A549 (cell line): ENCODE measurements at regions not wholly inside any gene's neighbourhood (a gene's known extent, or its start where the extent isn't known, plus 50 kb on each side); places are given as distances from the start of the nearest gene placed in this dataset.

Experiments
- ATAC-seq, 2 experiments: fragments of 200-7000 bp in 1 of 2; fragments of >200 bp in 1 of 2; cut with Nextera tagmentation in 1 of 2; cut with Tn5 transposase in 1 of 2; 3 replicates each; pipeline versions ENCODE4 v1.8.0 to v1.9.1; 2018 to 2020; ENCODE audit warnings: mild to moderate bottlenecking in 1 of 2, moderate library complexity in 1 of 2
- CTCF ChIA-PET: fragments of 300-600 bp; sonication (Branson Sonifier 250); formaldehyde crosslinking; extraction: SDS; loops from one replicate; lab custom pipeline; 2021; ENCODE audit warnings: antibody characterized with exemption, inconsistent platforms; lab: Yijun Ruan, JAX
- POLR2A ChIA-PET: fragments of 350-600 bp; formaldehyde crosslinking; extraction: SDS; loops from one replicate; lab custom pipeline; 2021; ENCODE audit warnings: antibody characterized with exemption, inconsistent platforms; lab: Yijun Ruan, JAX
- DNase-seq, 2 experiments: peaks; one replicate each; pipeline versions ENCODE4 v3.0.0 to v3.0.0-alpha.2; 2011 to 2016; ENCODE audit warnings: low read depth in 1 of 2, low spot score in 1 of 2
- FAIRE-seq: peaks from 2 replicates; lab custom pipeline; 2011; peaks lifted over from hg19 to GRCh38; lab: Jason Lieb, UNC
- H3K27ac ChIP-seq, 2 experiments: fragments of >200 bp; sonication (Bioruptor Twin); formaldehyde crosslinking; 3 replicates each; pipeline ENCODE4 v1.5.1; 2016 to 2017
- H3K4me1 ChIP-seq: fragments of >200 bp; sonication (Bioruptor Twin); formaldehyde crosslinking; 3 replicates; pipeline ENCODE4 v1.6.1; 2016
- H3K4me2 ChIP-seq: fragments of >200 bp; sonication (Bioruptor Twin); formaldehyde crosslinking; 3 replicates; pipeline ENCODE4 v1.6.1; 2016
- H3K4me3 ChIP-seq: fragments of >200 bp; sonication (Bioruptor Twin); formaldehyde crosslinking; 3 replicates; pipeline ENCODE4 v1.5.1; 2016
- H3K9me3 ChIP-seq: fragments of >200 bp; sonication (Bioruptor Twin); formaldehyde crosslinking; 3 replicates; pipeline ENCODE4 v1.6.1; 2016
- CBX2 ChIP-seq: fragments of 200-600 bp; sonication (generic); IDR thresholded peaks from 2 replicates; pipeline ENCODE4 v1.6.1; 2016; ENCODE audit warnings: low read depth, mild to moderate bottlenecking, borderline replicate concordance
- CBX8 ChIP-seq: fragments of 200-600 bp; sonication (generic); IDR thresholded peaks from 2 replicates; pipeline ENCODE4 v1.6.1; 2016
- EHF ChIP-seq: fragments of 250-450 bp; sonication (Bioruptor Pico); IDR thresholded peaks from 2 replicates; pipeline ENCODE4 v1.5.0; 2020; ENCODE audit warnings: mild to moderate bottlenecking
- EHMT2 ChIP-seq: fragments of 200-600 bp; sonication (generic); IDR thresholded peaks from 2 replicates; pipeline ENCODE4 v1.6.1; 2016; ENCODE audit warnings: antibody characterized with exemption, low read depth, mild to moderate bottlenecking, moderate library complexity
- HEYL ChIP-seq: fragments of 250-450 bp; sonication (Bioruptor Pico); IDR thresholded peaks from 2 replicates; pipeline ENCODE4 v1.8.0; 2021; ENCODE audit warnings: mild to moderate bottlenecking, moderate library complexity
- HOXA7 ChIP-seq: fragments of 250-450 bp; sonication (Bioruptor Pico); IDR thresholded peaks from 2 replicates; pipeline ENCODE4 v1.5.0; 2020; ENCODE audit warnings: mild to moderate bottlenecking, moderate library complexity
- HOXB13 ChIP-seq: fragments of 250-450 bp; sonication (Bioruptor Pico); IDR thresholded peaks from 2 replicates; pipeline ENCODE4 v1.5.0; 2020; ENCODE audit warnings: low read depth, mild to moderate bottlenecking, moderate library complexity
- JUN ChIP-seq, 2 experiments: fragments of >200 bp; sonication (Bioruptor Twin); formaldehyde crosslinking; IDR thresholded peaks; 2 replicates in 1 of 2; 3 replicates in 1 of 2; pipeline ENCODE4 v1.6.1; 2016 to 2017
- KDM1A ChIP-seq: fragments of 200-600 bp; sonication (generic); IDR thresholded peaks from 2 replicates; pipeline ENCODE4 v1.6.1; 2016; ENCODE audit warnings: low read depth, mild to moderate bottlenecking
- MAFK ChIP-seq: fragments of 450-650 bp; IDR thresholded peaks from 2 replicates; pipeline ENCODE4 v1.6.1; 2014; ENCODE audit not compliant: partially characterized antibody
- NFE2L2 ChIP-seq: fragments of 150-350 bp; conservative IDR thresholded peaks from 2 replicates; pipeline ENCODE4 v1.6.1; 2014; ENCODE audit warnings: low read length
- PHF8 ChIP-seq: fragments of 200-600 bp; sonication (generic); IDR thresholded peaks from 2 replicates; pipeline ENCODE4 v1.6.1; 2016; ENCODE audit warnings: low read depth, mild to moderate bottlenecking, antibody characterized with exemption, moderate library complexity, borderline replicate concordance
- POLR2A ChIP-seq: IDR thresholded peaks from 2 replicates; pipeline ENCODE4 v1.6.1; 2012; ENCODE audit warnings: mild to moderate bottlenecking, low read length
- RARB ChIP-seq: fragments of 250-450 bp; sonication (Bioruptor Pico); IDR thresholded peaks from 2 replicates; pipeline ENCODE4 v1.8.0; 2021; ENCODE audit warnings: mild to moderate bottlenecking, moderate library complexity
- RCOR1 ChIP-seq: fragments of 150-350 bp; IDR thresholded peaks from 2 replicates; pipeline ENCODE4 v1.6.1; 2014; ENCODE audit warnings: antibody characterized with exemption, low read length, low read depth
- RNF2 ChIP-seq: fragments of 200-600 bp; sonication (generic); IDR thresholded peaks from 2 replicates; pipeline ENCODE4 v1.6.1; 2016; ENCODE audit warnings: low read depth, mild to moderate bottlenecking, antibody characterized with exemption, moderate library complexity, borderline replicate concordance
- SMC3 ChIP-seq: fragments of >200 bp; sonication (Bioruptor Twin); formaldehyde crosslinking; IDR thresholded peaks from 3 replicates; pipeline ENCODE4 v1.6.1; 2018; ENCODE audit warnings: inconsistent platforms
- TFCP2L1 ChIP-seq: fragments of 250-450 bp; sonication (Bioruptor Pico); IDR thresholded peaks from 2 replicates; pipeline ENCODE4 v1.5.0; 2021; ENCODE audit warnings: mild to moderate bottlenecking
- ZFP36 ChIP-seq: fragments of 450-650 bp; IDR thresholded peaks from 2 replicates; pipeline ENCODE4 v1.6.1; 2014; ENCODE audit warnings: borderline replicate concordance; ENCODE audit not compliant: partially characterized antibody
- ZSCAN20 ChIP-seq: fragments of 250-450 bp; sonication (Bioruptor Pico); IDR thresholded peaks from 2 replicates; pipeline ENCODE4 v1.8.0; 2022; ENCODE audit warnings: mild to moderate bottlenecking, moderate library complexity
- WGBS: methylation state at CpG from one replicate; pipeline ENCODE4 v1.1.6; 2017; ENCODE audit errors: missing lambda C conversion rate; 5-methylcytosine and 5-hydroxymethylcytosine counted together
- TF ChIP-seq, protein P1 (sequence below): IDR thresholded peaks from 2 replicates; pipeline ENCODE4 v1.6.1; 2012
- TF ChIP-seq, protein P2 (sequence below): fragments of 450-650 bp; IDR thresholded peaks from 2 replicates; pipeline ENCODE4 v1.6.1; 2014; ENCODE audit warnings: antibody characterized with exemption
- TF ChIP-seq, protein P3 (sequence below): fragments of 250-450 bp; sonication (Bioruptor Pico); IDR thresholded peaks from 2 replicates; pipeline ENCODE4 v1.5.0; 2021; ENCODE audit warnings: mild to moderate bottlenecking, moderate library complexity, borderline replicate concordance
- TF ChIP-seq, protein P4 (sequence below): fragments of 150-350 bp; IDR thresholded peaks from 2 replicates; pipeline ENCODE4 v1.6.1; 2014; ENCODE audit warnings: low read depth, mild to moderate bottlenecking, low read length

DNA sequence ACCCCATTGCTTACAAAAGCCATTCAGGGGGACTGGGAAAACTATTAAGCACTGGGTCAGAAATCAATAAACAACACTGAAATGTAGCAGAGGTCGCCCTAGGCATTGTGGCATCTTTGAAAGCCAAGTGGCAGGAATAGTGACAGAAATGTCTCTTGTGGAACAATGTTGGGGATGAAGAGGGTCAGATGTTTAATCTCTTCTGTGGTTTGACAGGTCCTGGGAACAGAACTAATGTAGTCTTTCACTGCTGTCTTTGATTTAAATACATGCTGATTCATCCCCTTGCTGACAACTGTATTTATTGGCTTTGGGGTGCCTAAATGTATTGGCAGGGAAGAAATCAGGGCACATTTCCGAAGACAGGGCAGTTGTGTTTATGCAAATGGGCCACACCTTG lies 194.8 kb downstream of the ATG4C start:
- POLR2A ChIA-PET: no interaction called here
- Histone ChIP-seq H3K9me3 (no peaks in the 10 kb centered on the region), H3K4me2 (no peak overlapping the region), H3K27ac (no peak overlapping the region), H3K4me1 (no peaks in the 10 kb centered on the region), H3K4me3 (no peak overlapping the region)
- DNase-seq (no peak), FAIRE-seq (no peak), ATAC-seq (no peak)
- CTCF ChIA-PET: no interaction called here
- TF ChIP-seq MAFK (no peak), CBX2 (no peak), EHMT2 (no peak), HEYL (CRISPR knock-in tag) (no peak), TFCP2L1 (CRISPR knock-in tag) (no peak)
- TF ChIP-seq, protein P1, sequence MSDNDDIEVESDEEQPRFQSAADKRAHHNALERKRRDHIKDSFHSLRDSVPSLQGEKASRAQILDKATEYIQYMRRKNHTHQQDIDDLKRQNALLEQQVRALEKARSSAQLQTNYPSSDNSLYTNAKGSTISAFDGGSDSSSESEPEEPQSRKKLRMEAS: no peak
- 16% methylated on average over 2 of the region's 2 CpGs for WGBS

DNA sequence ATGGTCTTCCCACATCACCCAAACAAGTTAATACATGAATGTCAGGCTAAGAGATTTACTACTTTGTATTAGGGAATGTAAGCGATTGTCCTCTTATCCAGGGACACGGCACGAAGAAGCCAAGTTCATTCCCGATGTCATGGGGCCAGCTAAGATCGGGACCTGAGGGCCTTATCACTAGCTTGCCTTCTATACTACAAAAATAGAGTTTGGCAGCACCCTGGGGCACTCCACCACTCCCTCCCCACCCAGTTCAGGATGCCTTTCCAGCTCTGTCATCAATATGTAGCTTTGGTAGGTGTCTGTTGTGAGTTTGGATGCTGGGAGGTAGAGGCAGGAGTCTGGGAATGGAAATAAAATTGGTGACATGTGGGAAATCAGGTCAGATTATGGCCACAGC lies 197.5 kb downstream of the ATG4C start:
- Histone ChIP-seq H3K4me2 (no peak overlapping the region), H3K4me3 (no peak overlapping the region), H3K27ac (no peak overlapping the region), H3K9me3 (no peaks in the 10 kb centered on the region), H3K4me1 (no peaks in the 10 kb centered on the region)
- no peak for TF ChIP-seq RCOR1
- no peak for TF ChIP-seq HOXA7
- no peak for TF ChIP-seq JUN (IDR thresholded peaks at IDR 0.05)
- TF ChIP-seq, protein P2, sequence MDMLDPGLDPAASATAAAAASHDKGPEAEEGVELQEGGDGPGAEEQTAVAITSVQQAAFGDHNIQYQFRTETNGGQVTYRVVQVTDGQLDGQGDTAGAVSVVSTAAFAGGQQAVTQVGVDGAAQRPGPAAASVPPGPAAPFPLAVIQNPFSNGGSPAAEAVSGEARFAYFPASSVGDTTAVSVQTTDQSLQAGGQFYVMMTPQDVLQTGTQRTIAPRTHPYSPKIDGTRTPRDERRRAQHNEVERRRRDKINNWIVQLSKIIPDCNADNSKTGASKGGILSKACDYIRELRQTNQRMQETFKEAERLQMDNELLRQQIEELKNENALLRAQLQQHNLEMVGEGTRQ: no peak
- no peak for TF ChIP-seq HOXB13 (CRISPR knock-in tag)
- TF ChIP-seq SMC3: no peak
- no peak for TF ChIP-seq RARB (CRISPR knock-in tag)
- TF ChIP-seq PHF8: no peak
- TF ChIP-seq, protein P3, sequence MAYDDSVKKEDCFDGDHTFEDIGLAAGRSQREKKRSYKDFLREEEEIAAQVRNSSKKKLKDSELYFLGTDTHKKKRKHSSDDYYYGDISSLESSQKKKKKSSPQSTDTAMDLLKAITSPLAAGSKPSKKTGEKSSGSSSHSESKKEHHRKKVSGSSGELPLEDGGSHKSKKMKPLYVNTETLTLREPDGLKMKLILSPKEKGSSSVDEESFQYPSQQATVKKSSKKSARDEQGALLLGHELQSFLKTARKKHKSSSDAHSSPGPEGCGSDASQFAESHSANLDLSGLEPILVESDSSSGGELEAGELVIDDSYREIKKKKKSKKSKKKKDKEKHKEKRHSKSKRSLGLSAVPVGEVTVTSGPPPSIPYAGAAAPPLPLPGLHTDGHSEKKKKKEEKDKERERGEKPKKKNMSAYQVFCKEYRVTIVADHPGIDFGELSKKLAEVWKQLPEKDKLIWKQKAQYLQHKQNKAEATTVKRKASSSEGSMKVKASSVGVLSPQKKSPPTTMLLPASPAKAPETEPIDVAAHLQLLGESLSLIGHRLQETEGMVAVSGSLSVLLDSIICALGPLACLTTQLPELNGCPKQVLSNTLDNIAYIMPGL: no peak
- no peak for TF ChIP-seq ZFP36
- TF ChIP-seq, protein P4, sequence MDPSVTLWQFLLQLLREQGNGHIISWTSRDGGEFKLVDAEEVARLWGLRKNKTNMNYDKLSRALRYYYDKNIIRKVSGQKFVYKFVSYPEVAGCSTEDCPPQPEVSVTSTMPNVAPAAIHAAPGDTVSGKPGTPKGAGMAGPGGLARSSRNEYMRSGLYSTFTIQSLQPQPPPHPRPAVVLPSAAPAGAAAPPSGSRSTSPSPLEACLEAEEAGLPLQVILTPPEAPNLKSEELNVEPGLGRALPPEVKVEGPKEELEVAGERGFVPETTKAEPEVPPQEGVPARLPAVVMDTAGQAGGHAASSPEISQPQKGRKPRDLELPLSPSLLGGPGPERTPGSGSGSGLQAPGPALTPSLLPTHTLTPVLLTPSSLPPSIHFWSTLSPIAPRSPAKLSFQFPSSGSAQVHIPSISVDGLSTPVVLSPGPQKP: no peak
- TF ChIP-seq ZSCAN20: no peak
- TF ChIP-seq KDM1A: no peak
- TF ChIP-seq CBX8: no peak
- TF ChIP-seq POLR2A: no peak
- TF ChIP-seq NFE2L2: no peak
- TF ChIP-seq EHF (CRISPR knock-in tag): no peak
- TF ChIP-seq RNF2: no peak
- WGBS: 64% methylated on average over 5 of the region's 5 CpGs
- ChIA-PET POLR2A (no interaction called here), CTCF (interaction anchor here (1.0 kb wide), 1 partner anchor 17 kb away, joined by 3 read pairs; no protein-coding TSS in a partner anchor)
- DNase-seq: no peak
- no peak for FAIRE-seq
- no peak for ATAC-seq
